ENCODE measurements at regions not wholly inside any gene's neighbourhood (a gene's known extent, or its start where the extent isn't known, plus 50 kb on each side); places are given as distances from the start of the nearest gene placed in this dataset.

GRCh38 chr2:122249673-122250072, 494.2 kb downstream of the TSN start:
- H3K27ac ChIP-seq (ENCODE audit: low read depth in 1 of 2, low read length in 2 of 2), result no peak overlapping the region
- Mint-ChIP-seq H3K27ac (no peak overlapping the region), H3K9me3 (peaks cover 0 to 9% (median 2%) of the 10 kb centered on the region in 7 donors), H3K36me3 (no peaks in the 10 kb centered on the region), H3K4me1 (no peaks in the 10 kb centered on the region), H3K27me3 (ENCODE audit: low read depth in 3 of 3) (no peaks in the 10 kb centered on the region), H3K4me3 (no peak overlapping the region)
- H3K4me1 ChIP-seq (ENCODE audit: control insufficient read depth in 1 of 2, insufficient read depth in 2 of 2, low read length in 2 of 2), result no peaks in the 10 kb centered on the region
- H3K79me2 ChIP-seq (ENCODE audit: insufficient read depth, low read length), result no peaks in the 10 kb centered on the region
- intact Hi-C loops (cut with micrococcal nuclease), result no loop called here
- no CpG with 5 or more reads among the region's 3 CpGs for WGBS (ENCODE audit: insufficient coverage)
- no peak for TF ChIP-seq CTCF (IDR thresholded peaks at IDR 0.05)
- no peak overlapping the region for H3K4me3 ChIP-seq (replicated peaks in 1 of 3; ENCODE audit: low read depth in 2 of 3, low read length in 3 of 3)
- no peaks in the 10 kb centered on the region for H3K27me3 ChIP-seq (ENCODE audit: control insufficient read depth in 2 of 2, insufficient read depth in 2 of 2, low read length in 2 of 2)
- H3K9ac ChIP-seq (ENCODE audit: insufficient read depth, low read length, poor library complexity, severe bottlenecking), result no peak overlapping the region
- H2AFZ ChIP-seq (ENCODE audit: insufficient read depth, low read depth, low read length, poor library complexity, severe bottlenecking), result no peak overlapping the region
- no peak for DNase-seq
- H3K4me2 ChIP-seq (replicated peaks; ENCODE audit: extremely low read depth, low read length, poor library complexity, severe bottlenecking), result no peak overlapping the region
- H3K36me3 ChIP-seq (replicated peaks in 1 of 2; ENCODE audit: control insufficient read depth in 1 of 2, insufficient read depth in 2 of 2, low read length in 2 of 2), result no peaks in the 10 kb centered on the region
- H3K9me3 ChIP-seq (replicated peaks in 1 of 2; ENCODE audit: control insufficient read depth in 1 of 2, insufficient read depth in 1 of 2, low read length in 2 of 2), result no peaks in the 10 kb centered on the region
- no peaks in the 10 kb centered on the region for H4K20me1 ChIP-seq (ENCODE audit: insufficient read depth, low read length)

- Histone ChIP-seq H3K36me3 (replicated peaks in 1 of 2; ENCODE audit: control insufficient read depth in 1 of 2, insufficient read depth in 2 of 2, low read length in 2 of 2) (no peaks in the 10 kb centered on the region), H3K9ac (ENCODE audit: insufficient read depth, low read length, poor library complexity, severe bottlenecking) (no peak overlapping the region), H3K79me2 (ENCODE audit: insufficient read depth, low read length) (no peaks in the 10 kb centered on the region), H3K27ac (ENCODE audit: low read depth in 1 of 2, low read length in 2 of 2) (no peak overlapping the region), H3K27me3 (ENCODE audit: control insufficient read depth in 2 of 2, insufficient read depth in 2 of 2, low read length in 2 of 2) (no peaks in the 10 kb centered on the region), H3K9me3 (replicated peaks in 1 of 2; ENCODE audit: control insufficient read depth in 1 of 2, insufficient read depth in 1 of 2, low read length in 2 of 2) (no peaks in the 10 kb centered on the region), H2AFZ (ENCODE audit: insufficient read depth, low read depth, low read length, poor library complexity, severe bottlenecking) (no peak overlapping the region), H3K4me3 (replicated peaks in 1 of 3; ENCODE audit: low read depth in 2 of 3, low read length in 3 of 3) (no peak overlapping the region), H3K4me1 (ENCODE audit: control insufficient read depth in 1 of 2, insufficient read depth in 2 of 2, low read length in 2 of 2) (no peaks in the 10 kb centered on the region), H3K4me2 (replicated peaks; ENCODE audit: extremely low read depth, low read length, poor library complexity, severe bottlenecking) (no peak overlapping the region), H4K20me1 (ENCODE audit: insufficient read depth, low read length) (no peaks in the 10 kb centered on the region)
- peaks cover 0 to 2% (median 0%) of the 10 kb centered on the region in 3 donors for H3K27me3 Mint-ChIP-seq (ENCODE audit: low read depth in 3 of 3)
- H3K4me1 Mint-ChIP-seq, result no peaks in the 10 kb centered on the region
- DNase-seq, result no peak
- intact Hi-C loops (cut with micrococcal nuclease), result no loop called here
- no peak overlapping the region for H3K27ac Mint-ChIP-seq
- no CpG with 5 or more reads among the region's 1 CpG for WGBS (ENCODE audit: insufficient coverage)
- no peak for TF ChIP-seq CTCF (IDR thresholded peaks at IDR 0.05)
- H3K4me3 Mint-ChIP-seq, result no peak overlapping the region
- no peaks in the 10 kb centered on the region for H3K36me3 Mint-ChIP-seq
- peaks cover 0 to 7% (median 2%) of the 10 kb centered on the region in 7 donors for H3K9me3 Mint-ChIP-seq
These were observed 495.7 kb downstream of the TSN start for GRCh38 chr2:122251158-122251557.
